Heart left ventricle (tissue), 13 donors: ENCODE measurements at regions not wholly inside any gene's neighbourhood (a gene's known extent, or its start where the extent isn't known, plus 50 kb on each side); places are given as distances from the start of the nearest gene placed in this dataset.

Experiments
- POLR2A ChIP-seq, 2 donors: fragments of 450-650 bp; IDR thresholded peaks; one replicate each; pipeline ENCODE4 v1.6.1; 2017; ENCODE audit warnings: antibody characterized with exemption in 2 of 2, mild to moderate bottlenecking in 2 of 2, moderate library complexity in 2 of 2
- TF ChIP-seq, protein P1 (sequence below), 12 donors: fragments of 200-600 bp; sonication (generic) in 4 of 12; IDR thresholded peaks; one replicate each; pipeline versions ENCODE4 v1.5.0 to v1.8.0; 2018 to 2022; ENCODE audit warnings: antibody characterized with exemption in 12 of 12, mild to moderate bottlenecking in 5 of 12
- donor health status: ischemic (EF 13 %, LVEDD 7.1; RV severe dilation, severe dysfunction).
- donor health status: DM: no; HTN: yes; CAD: no.
- donor health status: DM: no; HTN: no; CAD: no.
- donor health status: ischemic (EF 25% LVEDD 6.9; RV normal size, moderate dysfunction).
- donor health status: ischemic (EF 25% LVEDD 5.7; RV mildly dilated, moderate dysfunction).
- donor health status: ischemic (EF 35%, LVEDD 5.7; RV mildly dilated, moderate dysfunction).
- donor health status: nonischemic (EF 11% LVEDD 7.7; RV severe dilation, severe dysfunction).
- donor health status: DM: yes; HTN: yes; CAD: no.
- donor health status: PGD.
- donor health status: ischemic (EF 29% LVEDD 5.4; RV normal size, mild dysfunction).
- donor health status: nonischemic (EF 23%, LVEDD 6.1; RV moderate dilation, normal function).

DNA sequence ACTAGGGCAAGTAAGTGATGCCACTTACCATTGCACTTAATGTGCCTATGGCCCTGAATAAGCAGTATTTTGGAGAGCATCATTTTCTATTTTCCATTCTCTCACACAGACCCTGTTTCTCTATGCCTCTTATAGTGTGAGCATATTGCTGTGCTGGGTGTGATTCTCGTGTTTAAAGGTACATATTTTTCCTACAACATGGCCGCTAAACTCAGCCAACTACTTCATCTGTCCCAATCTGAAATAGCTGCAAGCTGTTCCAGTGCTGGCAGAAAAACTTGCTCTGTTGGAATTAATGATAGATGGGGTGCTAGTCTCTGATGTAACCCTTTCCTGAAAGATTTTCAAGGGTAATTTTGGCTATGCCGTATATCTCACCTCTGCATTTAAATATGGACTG lies 97.5 kb downstream of the ZNF326 start:
- TF ChIP-seq, protein P1, sequence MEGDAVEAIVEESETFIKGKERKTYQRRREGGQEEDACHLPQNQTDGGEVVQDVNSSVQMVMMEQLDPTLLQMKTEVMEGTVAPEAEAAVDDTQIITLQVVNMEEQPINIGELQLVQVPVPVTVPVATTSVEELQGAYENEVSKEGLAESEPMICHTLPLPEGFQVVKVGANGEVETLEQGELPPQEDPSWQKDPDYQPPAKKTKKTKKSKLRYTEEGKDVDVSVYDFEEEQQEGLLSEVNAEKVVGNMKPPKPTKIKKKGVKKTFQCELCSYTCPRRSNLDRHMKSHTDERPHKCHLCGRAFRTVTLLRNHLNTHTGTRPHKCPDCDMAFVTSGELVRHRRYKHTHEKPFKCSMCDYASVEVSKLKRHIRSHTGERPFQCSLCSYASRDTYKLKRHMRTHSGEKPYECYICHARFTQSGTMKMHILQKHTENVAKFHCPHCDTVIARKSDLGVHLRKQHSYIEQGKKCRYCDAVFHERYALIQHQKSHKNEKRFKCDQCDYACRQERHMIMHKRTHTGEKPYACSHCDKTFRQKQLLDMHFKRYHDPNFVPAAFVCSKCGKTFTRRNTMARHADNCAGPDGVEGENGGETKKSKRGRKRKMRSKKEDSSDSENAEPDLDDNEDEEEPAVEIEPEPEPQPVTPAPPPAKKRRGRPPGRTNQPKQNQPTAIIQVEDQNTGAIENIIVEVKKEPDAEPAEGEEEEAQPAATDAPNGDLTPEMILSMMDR (IDR thresholded peaks at IDR 0.05), result no peak
- TF ChIP-seq POLR2A (IDR thresholded peaks at IDR 0.05), result no peak
